Hindlimb muscle (tissue), 1 donor: ENCODE measurements at regions not wholly inside any gene's neighbourhood (a gene's known extent, or its start where the extent isn't known, plus 50 kb on each side); places are given as distances from the start of the nearest gene placed in this dataset.
"Not testable (repeated sequence)": the region's sequence is repeated elsewhere in the genome, so short reads cannot be mapped to it uniquely, and the experiment has no call there.

Experiments used
- DNase-seq: peaks from one replicate; pipeline ENCODE4 v3.0.0-alpha.2; 2013

- DNase-seq: no peak
These were observed 459.1 kb downstream of the DMAC1 start for GRCh38 chr9:7340451-7340850.

- no peak for DNase-seq
These were observed 460.8 kb downstream of the DMAC1 start for GRCh38 chr9:7338586-7339281.

GRCh38 chr9:7336356-7337065, 463.1 kb downstream of the DMAC1 start:
- no peak for DNase-seq

- no peak for DNase-seq
These were observed 465.9 kb downstream of the DMAC1 start for GRCh38 chr9:7333719-7334118.

GRCh38 chr9:7332780-7333179, 466.8 kb downstream of the DMAC1 start:
- no peak for DNase-seq

GRCh38 chr9:7328453-7328852, 471.1 kb downstream of the DMAC1 start:
- DNase-seq: no peak

- DNase-seq: no peak
These were observed 473.6 kb downstream of the DMAC1 start for GRCh38 chr9:7325995-7326394.

- DNase-seq: no peak
These were observed 475.4 kb downstream of the DMAC1 start for GRCh38 chr9:7324152-7324598.

GRCh38 chr9:7320841-7321240, 478.7 kb downstream of the DMAC1 start:
- no peak for DNase-seq

GRCh38 chr9:7320139-7320538, 479.4 kb downstream of the DMAC1 start:
- DNase-seq: no peak

- no peak for DNase-seq
These were observed 480.7 kb downstream of the DMAC1 start for GRCh38 chr9:7318920-7319319.

- no peak for DNase-seq
These were observed 482.6 kb downstream of the DMAC1 start for GRCh38 chr9:7316967-7317366.

GRCh38 chr9:7316166-7316795, 483.3 kb downstream of the DMAC1 start:
- DNase-seq: no peak

- DNase-seq: no peak
These were observed 483.8 kb downstream of the DMAC1 start for GRCh38 chr9:7315746-7316145.

- DNase-seq: no peak
These were observed 484.5 kb downstream of the DMAC1 start for GRCh38 chr9:7315116-7315515.

GRCh38 chr9:7313389-7313788, 486.2 kb downstream of the DMAC1 start:
- DNase-seq: no peak

- not testable (repeated sequence) for DNase-seq
These were observed 490.5 kb downstream of the DMAC1 start for GRCh38 chr9:7309051-7309450.

GRCh38 chr9:7305677-7306076, 493.9 kb downstream of the DMAC1 start:
- no peak for DNase-seq

GRCh38 chr9:7304627-7304995, 495.0 kb downstream of the DMAC1 start:
- no peak for DNase-seq

- no peak for DNase-seq
These were observed 495.5 kb downstream of the DMAC1 start for GRCh38 chr9:7303907-7304626.

- DNase-seq: no peak
These were observed 499.1 kb downstream of the DMAC1 start for GRCh38 chr9:7300484-7300883.

- no peak for DNase-seq
These were observed 501.5 kb downstream of the DMAC1 start for GRCh38 chr9:7298123-7298522.

- DNase-seq: no peak
These were observed 502.1 kb downstream of the DMAC1 start for GRCh38 chr9:7297521-7297920.
